ENCODE measurements at regions not wholly inside any gene's neighbourhood (a gene's known extent, or its start where the extent isn't known, plus 50 kb on each side); places are given as distances from the start of the nearest gene placed in this dataset.

- TF ChIP-seq HIC2 (CRISPR knock-in tag; IDR thresholded peaks at IDR 0.05; ENCODE audit: low read depth) (0 out of 2 replicates have a peak, but pooled peaks have one; percentile 35), THAP7 (CRISPR knock-in tag; IDR thresholded peaks at IDR 0.05) (peak; percentile 73; the same call in 1 of the 2 replicates), TAF15 (IDR thresholded peaks at IDR 0.05; ENCODE audit: low read depth, low read length, poor library complexity, severe bottlenecking) (no peak), ZBTB7A (CRISPR knock-in tag; IDR thresholded peaks at IDR 0.05) (no peak), ELF4 (CRISPR knock-in tag; IDR thresholded peaks at IDR 0.05; ENCODE audit: borderline replicate concordance) (no peak), ZNF354B (CRISPR knock-in tag; IDR thresholded peaks at IDR 0.05) (0 out of 2 replicates have a peak, but pooled peaks have one; percentile 81), ZNF143 (CRISPR knock-in tag; IDR thresholded peaks at IDR 0.05) (no peak), BCL6 (CRISPR knock-in tag; IDR thresholded peaks at IDR 0.05) (peak; percentile 68; the same call in 1 of the 2 replicates), PCBP2 (optimal IDR thresholded peaks at IDR 0.05; ENCODE audit: low read depth, low read length, poor library complexity, severe bottlenecking) (no peak), NFIB (CRISPR knock-in tag; IDR thresholded peaks at IDR 0.05; ENCODE audit: borderline replicate concordance) (no peak), ZNF34 (CRISPR knock-in tag; IDR thresholded peaks at IDR 0.05; ENCODE audit: borderline replicate concordance) (no peak), NFKBIZ (CRISPR knock-in tag; IDR thresholded peaks at IDR 0.05) (peak; percentile 29; the same call in 1 of the 2 replicates), TOPORS (CRISPR knock-in tag; IDR thresholded peaks at IDR 0.05) (no peak), ZNF670 (CRISPR knock-in tag; IDR thresholded peaks at IDR 0.05; ENCODE audit: borderline replicate concordance) (no peak), ZNF800 (CRISPR knock-in tag; IDR thresholded peaks at IDR 0.05) (peak; percentile 80; the same call in 1 of the 2 replicates), GTF2F1 (IDR thresholded peaks at IDR 0.05; ENCODE audit: low read length) (no peak), ZNF891 (CRISPR knock-in tag; IDR thresholded peaks at IDR 0.05) (no peak), BCLAF1 (IDR thresholded peaks at IDR 0.05) (no peak), ZFP91 (CRISPR knock-in tag; IDR thresholded peaks at IDR 0.05; ENCODE audit: borderline replicate concordance) (peak; percentile 33; the same call in 1 of the 2 replicates), HOXA5 (CRISPR knock-in tag; IDR thresholded peaks at IDR 0.05) (peak; percentile 39; the same call in 1 of the 2 replicates), PPARG (CRISPR knock-in tag; conservative IDR thresholded peaks at IDR 0.05) (peak; percentile 58; the same call in 1 of the 2 replicates)
These were observed 94.3 kb downstream of the HNRNPLL start (continued) for GRCh38 chr2:38508311-38509039.
